ENCODE measurements at regions not wholly inside any gene's neighbourhood (a gene's known extent, or its start where the extent isn't known, plus 50 kb on each side); places are given as distances from the start of the nearest gene placed in this dataset.

- DNase-seq (ENCODE audit: low spot score in 2 of 2) (peak in 1 of 2 donors; percentile 64), FAIRE-seq (no peak)
These were observed 158.9 kb upstream of the GLI2 start for GRCh38 chr2:120576509-120577474.

DNA sequence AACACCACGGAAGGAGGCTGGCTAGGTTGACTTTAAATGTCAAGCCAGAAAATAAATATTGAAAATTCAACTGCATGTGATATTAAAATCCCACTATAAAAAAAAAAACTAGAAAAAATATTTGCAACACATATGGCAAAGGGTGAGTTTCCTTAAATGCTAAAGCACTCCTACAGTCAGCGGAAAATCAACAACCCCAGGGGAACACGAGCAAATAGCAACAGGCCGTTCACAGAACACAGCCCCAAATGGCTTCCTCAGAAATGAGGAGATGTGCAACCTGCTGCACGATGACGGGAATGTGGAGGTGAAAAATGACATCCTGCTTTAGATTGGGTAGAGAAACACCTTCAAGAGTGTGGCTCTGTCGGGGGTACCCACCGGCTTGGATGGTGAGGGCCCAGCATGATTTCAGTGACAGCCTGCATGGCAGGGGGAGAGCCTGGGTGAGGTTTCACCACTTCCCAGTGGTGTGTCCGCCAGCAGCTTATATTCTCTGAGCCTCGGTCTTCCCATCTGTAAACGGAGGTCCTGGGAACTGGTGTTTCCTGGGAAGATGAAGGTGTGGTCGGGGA lies 157.9 kb upstream of the GLI2 start:
- FAIRE-seq, result no peak
- DNase-seq (ENCODE audit: low spot score in 2 of 2), result no peak

- DNase-seq (ENCODE audit: low spot score in 2 of 2), result no peak
- no peak for FAIRE-seq
These were observed 156.9 kb upstream of the GLI2 start for GRCh38 chr2:120578576-120579352.

DNA sequence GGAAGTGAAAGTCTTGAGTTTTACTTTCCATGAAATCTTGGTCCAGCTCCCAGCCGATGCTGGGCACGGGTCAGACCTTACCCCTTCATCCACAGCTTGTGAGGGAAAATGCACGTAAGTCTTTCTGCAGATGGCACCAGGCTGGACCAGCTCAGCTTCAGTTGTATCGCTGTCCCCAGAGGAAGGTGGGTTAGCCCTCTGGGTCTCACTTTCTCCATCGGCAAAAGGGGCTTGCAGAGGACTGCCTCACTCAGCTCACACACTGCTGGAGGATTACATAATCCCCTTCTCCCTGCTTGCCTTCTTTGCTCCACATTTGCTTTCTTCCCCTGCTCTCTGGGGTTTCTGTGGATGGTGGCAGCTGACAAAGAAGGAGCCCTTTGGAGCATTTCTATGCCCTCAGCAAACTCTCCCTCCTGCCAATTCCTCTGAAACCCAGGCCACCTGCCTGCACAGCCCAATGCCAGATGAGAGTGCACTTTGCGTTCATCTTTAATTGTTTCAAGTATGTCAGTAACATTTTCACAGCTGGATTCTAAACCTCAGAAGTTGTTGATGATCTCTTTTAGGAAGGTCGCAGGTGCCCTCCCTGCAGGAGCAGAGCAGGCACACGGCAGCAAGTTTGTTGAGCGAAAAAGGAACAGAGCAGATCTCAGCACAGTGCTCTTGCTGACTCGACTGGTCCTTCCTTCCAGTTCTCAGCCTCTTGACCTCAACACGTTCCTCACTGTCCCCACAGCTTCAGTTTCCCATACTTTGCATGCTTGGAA lies 155.6 kb upstream of the GLI2 start:
- FAIRE-seq, result no peak
- no peak for DNase-seq (ENCODE audit: low spot score in 2 of 2)

DNA sequence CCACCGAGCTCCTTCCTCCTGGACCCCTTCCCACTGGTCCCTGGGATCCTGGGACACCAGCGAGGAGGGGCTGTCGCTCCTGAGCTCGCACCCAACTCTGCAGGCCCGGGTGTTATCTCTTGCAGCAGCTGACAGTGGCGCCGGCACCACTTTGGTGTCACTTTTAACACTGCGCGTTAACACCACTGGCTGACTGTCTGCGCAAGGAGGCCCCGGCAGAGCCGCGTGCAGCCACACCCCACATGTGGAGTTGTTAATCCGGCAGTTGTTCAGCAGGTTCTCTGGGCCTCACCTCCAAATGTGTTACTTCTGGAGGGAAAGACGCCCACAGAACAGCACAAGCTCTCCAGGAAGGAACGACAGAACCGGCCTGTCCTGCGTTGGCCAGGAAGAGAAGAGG lies 155.0 kb upstream of the GLI2 start:
- DNase-seq (ENCODE audit: low spot score in 2 of 2) (no peak), FAIRE-seq (no peak)

GRCh38 chr2:120583121-120583520 lies 152.5 kb upstream of the GLI2 start:
- FAIRE-seq, result no peak
- DNase-seq (ENCODE audit: low spot score in 2 of 2), result no peak

GRCh38 chr2:120583851-120584570 lies 151.7 kb upstream of the GLI2 start:
- no peak for FAIRE-seq
- no peak for DNase-seq (ENCODE audit: low spot score in 2 of 2)

GRCh38 chr2:120586507-120587278 lies 149.0 kb upstream of the GLI2 start:
- DNase-seq (ENCODE audit: low spot score in 2 of 2), result no peak
- FAIRE-seq, result no peak

DNA sequence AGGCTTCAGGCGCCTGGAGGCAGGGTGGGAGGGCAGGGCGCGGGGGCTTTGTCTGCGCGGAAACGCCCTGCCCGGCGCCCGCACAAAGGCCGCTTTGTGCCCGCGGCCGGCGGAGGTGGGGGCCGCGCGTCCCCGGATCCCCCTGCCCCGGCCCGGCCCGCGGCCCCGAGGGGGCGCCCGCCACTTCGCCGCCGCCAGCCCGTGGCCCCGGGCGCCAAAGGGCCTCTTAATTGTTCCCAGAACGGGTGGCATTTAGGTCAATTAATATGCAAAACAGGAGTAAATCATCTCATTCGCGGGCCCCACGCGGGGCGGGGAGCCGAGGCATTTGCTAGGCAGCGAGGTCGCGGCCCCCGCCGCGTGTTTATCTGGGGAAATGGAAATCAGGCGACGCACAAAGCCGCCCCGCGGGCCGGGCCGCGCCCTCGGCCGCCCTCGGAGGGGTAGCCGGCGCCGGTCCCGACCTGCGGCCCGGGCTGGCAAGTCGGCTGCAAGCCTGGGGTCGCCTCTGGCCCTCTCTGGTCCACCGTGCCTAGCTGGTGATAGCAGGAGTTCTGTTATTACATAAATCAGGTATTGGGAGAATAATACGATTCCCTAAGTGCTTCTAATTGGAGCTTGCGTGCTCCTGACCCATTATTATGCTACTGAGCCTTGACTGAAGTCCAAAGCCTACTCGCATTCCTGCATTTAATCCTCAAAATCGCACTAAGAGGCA lies 148.2 kb upstream of the GLI2 start:
- peak; percentile 74 to 82 for DNase-seq (ENCODE audit: low spot score in 2 of 2)

GRCh38 chr2:120587997-120588336 lies 147.7 kb upstream of the GLI2 start:
- no peak for FAIRE-seq
- DNase-seq (ENCODE audit: low spot score in 2 of 2), result no peak

More for the DNA sequence above, 148.2 kb upstream of the GLI2 start:
- no peak for FAIRE-seq

DNA sequence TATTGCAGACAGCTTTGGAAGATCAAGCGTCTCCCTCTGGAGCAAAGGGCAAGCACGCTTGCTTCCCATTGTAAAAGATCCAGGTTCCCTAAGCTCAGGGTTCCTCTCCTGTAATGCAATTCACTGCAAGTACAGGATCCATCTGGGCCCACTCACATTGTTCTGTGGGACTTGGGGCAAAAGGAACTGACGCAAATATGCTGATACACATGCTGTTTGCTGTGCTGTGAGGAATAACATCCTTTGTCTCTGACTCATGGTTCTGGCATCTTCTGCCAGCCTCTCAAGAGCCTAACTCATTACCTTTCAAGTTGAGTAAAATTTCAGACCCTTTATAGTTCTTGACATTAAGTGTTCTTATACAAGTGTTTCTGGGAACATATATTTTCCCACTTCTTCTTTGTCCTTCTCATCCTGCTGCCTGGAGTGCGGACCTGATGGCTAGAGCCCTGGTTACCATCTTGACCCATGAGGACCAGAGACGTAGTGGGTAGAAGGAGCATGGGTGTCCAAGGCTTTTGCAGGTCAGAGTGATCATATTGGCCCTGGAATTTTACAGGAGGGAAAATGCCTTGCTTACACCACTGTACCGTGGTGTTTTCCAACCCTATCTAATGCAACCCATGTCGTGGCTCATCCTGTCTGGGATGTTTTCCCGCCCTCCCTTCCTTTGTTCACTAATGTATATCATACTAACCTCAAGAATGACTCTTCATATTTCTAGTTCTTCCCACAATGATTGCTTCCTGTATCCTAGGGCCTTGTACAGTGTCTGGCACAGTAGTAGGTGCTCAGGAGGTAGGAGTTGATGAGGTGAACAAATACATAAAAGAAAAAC lies 145.7 kb upstream of the GLI2 start:
- FAIRE-seq, result no peak

GRCh38 chr2:120590841-120591240 lies 144.8 kb upstream of the GLI2 start:
- FAIRE-seq (no peak), DNase-seq (ENCODE audit: low spot score in 2 of 2) (no peak)

More for the DNA sequence above, 145.7 kb upstream of the GLI2 start:
- DNase-seq (ENCODE audit: low spot score in 2 of 2), result no peak

DNA sequence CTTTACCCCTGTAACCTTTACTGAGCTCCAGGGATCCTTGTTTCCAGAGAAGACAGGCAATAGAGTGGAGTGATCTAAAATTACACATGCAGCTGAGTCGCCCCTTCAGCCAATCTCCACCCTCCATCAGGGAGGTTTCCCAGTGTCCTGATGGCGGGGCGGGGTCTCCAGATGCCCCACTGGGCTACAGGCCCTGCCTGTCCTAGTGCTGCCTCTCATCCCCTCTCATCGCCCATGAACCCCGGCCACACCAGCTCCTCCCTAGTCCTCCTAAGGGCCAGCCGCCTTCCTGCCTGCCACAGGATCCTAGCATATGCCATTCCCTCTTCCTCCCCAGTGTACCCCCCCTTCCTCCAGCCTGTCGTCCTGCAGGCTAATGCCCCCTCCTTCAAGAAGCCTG lies 144.1 kb upstream of the GLI2 start:
- DNase-seq (ENCODE audit: low spot score in 2 of 2) (no peak), FAIRE-seq (no peak)

DNA sequence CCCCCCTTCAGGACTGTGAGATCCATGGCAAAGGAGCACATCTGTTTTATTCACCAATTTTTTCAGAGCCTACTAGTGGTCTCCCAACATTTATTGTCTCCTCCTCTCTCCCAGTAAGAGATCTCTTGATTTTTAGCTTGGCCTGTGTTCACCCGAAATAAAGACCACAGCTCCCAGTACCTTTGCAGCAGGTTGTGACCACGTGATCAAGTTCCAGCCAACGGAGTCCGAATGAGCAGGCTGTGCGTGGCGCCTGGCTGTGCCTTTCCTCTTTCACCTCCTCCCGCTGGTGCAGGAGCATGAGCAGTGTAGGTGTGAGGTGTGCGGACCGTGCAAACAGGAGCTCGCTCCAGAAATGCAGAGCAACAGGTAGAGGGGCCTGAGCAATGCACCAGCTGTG lies 143.6 kb upstream of the GLI2 start:
- DNase-seq (ENCODE audit: low spot score in 2 of 2) (no peak), FAIRE-seq (no peak)

DNA sequence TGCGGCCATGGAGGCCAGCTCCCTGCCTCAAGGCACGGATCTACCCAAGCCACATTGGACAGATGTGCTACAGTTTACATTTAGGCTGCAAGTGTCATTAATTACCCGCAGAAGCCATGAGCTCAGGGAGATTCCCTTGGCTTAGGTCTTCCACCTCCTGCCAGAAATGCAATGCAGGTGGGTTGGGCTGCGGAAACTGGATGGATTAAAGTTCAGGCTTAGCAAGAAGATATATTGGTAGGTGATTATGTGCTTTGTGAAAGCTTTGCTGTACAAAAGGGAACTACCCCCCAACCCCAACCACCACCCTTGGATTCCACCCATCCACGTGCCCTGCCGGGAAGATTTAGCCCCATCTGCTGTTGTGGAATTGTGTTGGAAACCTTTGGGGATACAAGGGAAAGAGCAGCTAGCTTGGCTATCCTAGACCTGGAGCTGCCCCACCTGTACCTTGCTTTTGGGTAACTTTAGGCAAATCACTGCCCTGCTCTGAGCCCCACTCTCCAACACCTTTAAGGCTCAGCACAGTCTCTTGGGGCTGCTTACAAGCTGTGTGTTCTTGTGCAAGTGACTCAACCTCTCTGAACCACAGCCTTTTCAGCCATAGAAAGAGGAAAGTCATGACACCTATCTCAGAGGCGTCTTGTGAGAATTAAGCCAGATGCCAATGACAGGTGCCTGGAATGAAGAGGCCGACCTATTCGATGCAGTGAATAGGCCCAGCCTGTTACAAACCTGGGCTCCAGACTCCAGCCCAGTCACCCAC lies 141.6 kb upstream of the GLI2 start:
- FAIRE-seq, result no peak
- no peak for DNase-seq (ENCODE audit: low spot score in 2 of 2)

DNA sequence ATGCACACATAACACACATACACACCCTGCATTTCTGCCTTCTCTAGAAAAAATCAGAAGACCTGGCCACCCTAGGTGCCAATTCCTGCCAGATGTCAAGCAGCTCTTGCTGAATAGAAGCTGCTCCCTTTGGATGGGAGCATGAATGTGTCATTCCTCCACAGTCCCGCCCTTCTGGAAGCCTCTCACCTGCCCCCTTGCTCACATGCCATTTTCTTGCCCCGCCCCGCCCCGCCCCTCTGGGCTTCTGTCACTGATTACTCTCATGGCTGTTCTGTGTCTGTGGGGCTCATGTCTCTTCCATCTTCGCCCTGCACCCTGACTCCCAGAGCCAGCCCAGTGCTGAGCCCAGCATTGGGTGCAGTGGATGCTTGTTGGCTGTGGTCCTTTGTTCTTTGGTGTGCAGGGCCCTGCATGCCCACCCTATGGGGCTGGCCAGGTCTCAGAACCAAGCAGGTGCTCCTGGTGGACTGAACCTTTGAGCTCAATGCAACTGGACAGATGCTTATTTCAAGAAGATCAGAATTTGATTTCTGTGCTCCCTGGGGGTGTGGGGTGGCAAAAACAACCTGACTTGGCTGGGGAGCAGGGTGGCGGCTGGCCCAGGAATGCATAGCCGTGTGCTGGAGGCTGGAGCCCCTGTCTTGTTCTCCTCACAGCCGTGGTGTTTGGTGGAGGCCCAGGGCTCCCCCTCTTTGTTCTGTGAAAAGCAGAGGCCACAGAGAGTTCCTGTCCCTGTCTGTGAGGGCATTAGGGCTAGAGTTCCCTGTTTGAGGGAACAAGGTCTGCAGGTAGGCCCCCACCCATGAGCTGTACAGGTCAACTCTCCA lies 140.6 kb upstream of the GLI2 start:
- no peak for FAIRE-seq
- no peak for DNase-seq (ENCODE audit: low spot score in 2 of 2)

All from frontal cortex (tissue), 3 donors.